GM19240 (cell line): ENCODE measurements at regions not wholly inside any gene's neighbourhood (a gene's known extent, or its start where the extent isn't known, plus 50 kb on each side); places are given as distances from the start of the nearest gene placed in this dataset.

Experiments
- DNase-seq: peaks from one replicate; pipeline ENCODE4 v3.0.0; 2011; ENCODE audit warnings: low spot score; ENCODE audit not compliant: insufficient read length

DNA sequence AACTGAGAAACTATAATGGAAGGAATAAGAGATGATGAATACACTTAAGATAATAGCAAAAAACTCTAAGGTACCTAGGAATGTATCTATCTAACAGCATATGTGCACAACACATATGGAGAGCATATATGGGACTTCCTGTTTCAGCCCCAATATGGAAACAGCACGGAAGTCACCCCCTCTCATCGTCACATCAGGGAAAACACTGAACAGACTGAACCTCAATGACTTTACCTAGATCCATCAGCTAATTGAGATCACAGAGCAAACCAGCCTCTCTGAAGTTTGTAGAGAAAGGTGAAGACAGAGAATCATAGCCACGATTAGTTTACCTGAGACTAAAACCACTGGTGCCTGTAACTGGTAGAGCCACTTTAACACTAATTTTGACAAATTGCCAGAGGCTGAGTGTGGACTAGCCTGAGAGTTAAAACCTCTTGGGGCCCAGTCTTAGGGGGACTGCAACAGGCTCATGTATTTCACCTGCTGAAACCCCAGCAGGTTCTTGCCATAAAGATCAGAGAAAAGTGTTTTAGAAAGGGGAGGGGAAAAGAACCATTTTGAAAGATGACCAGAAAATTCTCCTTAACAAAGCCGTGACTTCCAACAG is 722.6 kb downstream of the TBC1D22A start:
- DNase-seq: no peak

DNA sequence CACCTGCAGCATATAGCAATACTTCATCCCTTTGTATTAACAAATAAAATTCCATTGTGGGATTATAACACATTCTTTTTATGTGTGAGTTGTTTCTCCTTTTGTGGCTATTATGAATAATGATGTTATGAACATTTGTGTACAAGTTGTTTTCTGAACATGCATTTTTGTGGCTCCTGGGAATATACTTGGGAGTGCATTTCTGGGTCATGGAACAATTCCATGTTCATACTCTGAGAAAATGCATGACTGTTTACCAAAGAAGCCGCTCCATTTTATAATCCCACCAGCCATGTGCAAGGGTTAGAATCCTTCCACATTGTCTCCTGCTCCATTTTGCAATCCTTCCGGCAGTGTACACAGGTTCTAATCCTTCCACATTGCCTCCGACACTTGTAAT is 713.8 kb downstream of the TBC1D22A start:
- DNase-seq: no peak

DNA sequence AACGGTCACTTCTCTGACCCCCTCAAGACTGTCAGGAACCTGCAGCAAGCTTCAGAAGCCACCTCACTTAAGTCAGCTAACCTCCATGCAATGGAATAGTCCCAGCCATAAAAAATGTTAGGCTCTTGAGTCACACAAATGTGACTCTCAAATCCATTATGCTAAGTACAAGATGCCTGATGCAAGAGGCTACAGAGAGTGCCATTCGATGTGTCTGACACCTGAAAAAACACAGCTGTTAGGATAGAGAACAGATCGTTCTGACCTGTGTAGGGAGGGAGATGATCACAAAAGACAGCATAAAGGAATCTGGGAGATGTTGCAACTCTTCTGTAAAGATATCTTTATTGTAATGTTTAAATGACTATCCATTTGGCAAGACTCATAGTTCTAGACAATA is 712.4 kb downstream of the TBC1D22A start:
- no peak for DNase-seq

DNA sequence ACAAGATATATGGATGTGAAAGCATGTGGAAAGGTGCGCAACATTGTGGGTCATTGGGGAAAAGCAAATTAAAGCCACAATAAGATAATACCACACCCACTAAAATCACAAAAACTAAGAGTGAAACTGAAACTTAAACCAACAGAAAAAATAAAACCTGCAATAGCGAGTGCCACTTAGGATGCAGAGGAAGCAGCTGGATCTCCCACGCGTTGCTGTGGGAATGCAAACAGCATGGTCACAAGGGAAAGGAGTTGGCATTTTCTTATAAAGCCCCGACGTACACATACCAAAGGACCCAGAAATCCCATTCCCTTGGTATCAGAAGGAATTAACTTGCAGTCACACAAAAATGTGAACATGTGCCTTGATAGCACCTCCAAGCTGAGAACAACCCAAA is 712.0 kb downstream of the TBC1D22A start:
- no peak for DNase-seq

DNA sequence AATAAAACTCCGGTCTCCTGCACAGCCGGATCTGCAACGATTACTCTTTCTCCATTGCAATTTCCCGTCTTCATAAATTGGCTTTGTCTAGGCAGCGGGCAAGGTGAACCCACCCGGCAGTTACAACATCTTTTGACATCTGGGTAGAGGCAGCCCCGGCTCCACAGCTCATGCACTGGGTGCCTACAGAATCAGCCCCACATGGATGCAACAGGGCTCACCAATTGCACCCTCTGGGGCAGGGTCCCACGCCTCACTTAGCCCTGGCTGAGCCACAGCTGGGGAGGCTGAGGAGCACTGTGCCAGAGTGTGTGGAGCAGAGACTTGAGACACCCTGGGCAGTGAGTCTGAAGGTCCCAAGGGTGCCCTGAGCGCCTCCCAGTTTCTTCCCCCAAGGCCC is 710.2 kb downstream of the TBC1D22A start:
- no peak for DNase-seq

DNA sequence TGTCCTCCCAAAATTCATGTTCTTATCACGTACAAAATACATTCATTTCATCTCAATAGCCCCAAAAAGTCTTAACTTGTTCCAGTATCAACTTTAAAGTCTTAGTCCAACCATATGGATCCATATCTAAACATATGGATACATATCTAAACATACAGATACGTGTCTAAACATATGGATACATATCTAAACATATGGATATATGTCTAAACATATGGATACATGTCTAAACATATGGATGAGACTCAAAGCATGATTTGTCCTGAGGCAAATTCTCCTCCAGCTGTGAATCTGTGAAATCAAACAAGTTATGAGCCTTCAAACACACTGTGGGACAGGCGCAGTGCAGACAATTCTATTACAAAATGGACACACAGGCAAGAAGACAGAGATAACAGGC is 709.0 kb downstream of the TBC1D22A start:
- DNase-seq: no peak

DNA sequence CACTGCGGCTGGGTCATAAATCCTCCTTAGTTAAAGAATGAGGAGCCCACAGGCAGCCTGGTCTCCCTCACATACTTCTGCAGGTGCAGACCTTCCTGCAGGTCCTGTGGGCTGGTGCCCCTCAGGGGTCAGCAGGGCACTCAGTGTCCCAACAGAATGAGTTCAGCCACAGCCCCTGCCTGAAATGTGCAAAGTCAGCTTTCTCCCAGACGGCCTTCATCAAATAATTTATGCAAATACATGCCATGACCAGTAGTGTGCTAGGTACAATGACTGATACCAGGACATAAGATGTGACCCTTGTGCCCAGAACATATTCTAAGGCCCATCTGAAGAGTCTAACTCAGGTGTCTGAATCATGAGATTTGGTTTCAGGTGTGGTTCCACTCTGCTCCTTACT is 703.4 kb downstream of the TBC1D22A start:
- DNase-seq: no peak

DNA sequence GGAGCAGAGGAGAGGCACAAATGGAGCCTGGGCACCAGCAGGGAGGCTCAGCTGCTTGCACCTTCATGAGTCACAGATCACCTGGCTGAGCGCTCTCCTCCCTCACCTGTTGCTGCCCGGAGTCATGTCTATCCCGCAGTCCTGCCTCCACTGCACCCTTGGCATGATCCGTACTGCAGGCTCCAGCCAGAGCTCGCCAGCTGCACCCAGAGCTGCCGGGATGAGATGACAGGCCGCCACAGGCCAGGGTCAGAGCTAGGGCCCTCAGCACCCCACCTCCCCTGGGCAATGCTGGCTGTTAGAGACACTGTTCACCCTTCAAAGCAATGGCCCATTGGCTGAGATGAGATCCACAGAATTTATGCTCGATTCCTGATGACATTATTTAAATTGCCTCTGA is 702.8 kb downstream of the TBC1D22A start:
- DNase-seq: no peak

DNA sequence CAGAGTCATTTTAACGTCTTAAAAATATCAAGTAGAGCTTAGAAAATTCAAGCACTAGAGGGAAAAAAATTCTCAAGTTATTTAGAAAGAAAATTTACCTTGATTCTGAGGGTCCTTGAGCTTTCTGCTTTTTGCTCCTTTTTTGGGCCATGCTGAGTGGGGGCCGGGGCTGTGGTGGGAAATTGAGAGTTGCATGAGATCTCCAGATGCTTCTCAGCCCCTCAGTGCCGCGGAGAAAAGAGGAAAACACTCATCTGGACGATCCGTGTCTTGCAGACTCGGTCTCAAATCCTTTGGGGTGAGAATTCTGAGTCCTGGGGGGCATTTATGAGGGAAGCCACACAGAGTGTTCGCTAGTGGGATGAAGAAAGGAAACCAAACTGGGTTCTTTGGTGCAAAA is 700.8 kb downstream of the TBC1D22A start:
- DNase-seq: no peak

DNA sequence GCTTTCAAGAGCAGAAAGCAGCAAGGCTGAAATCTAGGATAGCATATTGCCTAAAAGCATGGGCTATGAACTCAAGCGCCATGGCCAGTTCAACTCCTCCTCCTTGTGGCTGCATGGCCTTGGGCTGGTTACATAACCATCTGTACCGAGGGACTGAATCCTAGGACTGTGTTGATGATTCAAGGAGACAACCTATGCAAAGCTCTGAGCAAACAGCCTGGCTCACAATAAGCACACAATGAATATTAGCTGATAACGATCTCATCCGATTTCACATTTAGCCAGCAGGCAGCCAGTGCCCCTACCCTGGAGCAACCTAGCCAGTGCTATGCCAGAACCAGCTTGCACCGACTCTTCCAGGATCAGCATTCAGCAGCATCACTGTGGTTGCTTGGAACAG is 698.4 kb downstream of the TBC1D22A start:
- DNase-seq: no peak

DNA sequence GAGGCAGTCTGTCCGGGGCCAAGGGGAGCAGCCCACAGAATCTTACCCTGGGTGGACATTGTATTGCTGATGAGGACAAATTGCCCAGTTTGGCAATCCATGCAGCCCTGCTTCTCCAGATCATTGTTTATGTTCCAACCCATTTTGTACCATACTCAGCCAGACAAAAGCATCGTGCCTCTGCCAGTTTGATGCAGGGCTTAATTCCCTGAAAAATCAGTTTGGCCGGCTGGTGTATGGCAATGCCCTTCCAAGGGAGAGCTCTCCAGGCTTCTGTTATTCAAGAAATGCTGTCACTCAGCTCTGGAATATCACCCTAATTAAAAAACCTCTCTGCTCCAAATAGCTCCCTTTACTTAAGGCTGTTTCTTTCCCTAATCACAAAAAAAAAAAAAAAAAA is 697.7 kb downstream of the TBC1D22A start:
- no peak for DNase-seq

DNA sequence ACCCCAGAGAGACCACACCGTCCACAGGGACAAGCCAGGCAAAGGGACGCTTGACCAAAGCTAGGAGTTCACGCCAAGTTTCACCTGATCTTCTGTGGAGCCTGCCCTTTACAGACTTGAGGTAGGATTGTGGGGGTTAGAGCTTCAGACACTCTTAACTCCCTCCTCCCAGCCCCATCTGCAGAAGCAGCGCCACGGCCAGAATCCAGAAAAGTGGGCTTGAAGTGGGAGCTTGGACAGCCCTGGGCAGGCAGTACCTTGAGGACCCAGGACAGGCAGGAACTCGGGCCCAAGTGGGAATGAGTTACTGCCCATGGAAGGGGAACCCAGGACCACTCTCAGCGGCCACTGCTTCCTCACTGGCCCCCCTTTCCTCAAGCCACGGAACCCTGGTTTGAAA is 695.9 kb downstream of the TBC1D22A start:
- DNase-seq: no peak

DNA sequence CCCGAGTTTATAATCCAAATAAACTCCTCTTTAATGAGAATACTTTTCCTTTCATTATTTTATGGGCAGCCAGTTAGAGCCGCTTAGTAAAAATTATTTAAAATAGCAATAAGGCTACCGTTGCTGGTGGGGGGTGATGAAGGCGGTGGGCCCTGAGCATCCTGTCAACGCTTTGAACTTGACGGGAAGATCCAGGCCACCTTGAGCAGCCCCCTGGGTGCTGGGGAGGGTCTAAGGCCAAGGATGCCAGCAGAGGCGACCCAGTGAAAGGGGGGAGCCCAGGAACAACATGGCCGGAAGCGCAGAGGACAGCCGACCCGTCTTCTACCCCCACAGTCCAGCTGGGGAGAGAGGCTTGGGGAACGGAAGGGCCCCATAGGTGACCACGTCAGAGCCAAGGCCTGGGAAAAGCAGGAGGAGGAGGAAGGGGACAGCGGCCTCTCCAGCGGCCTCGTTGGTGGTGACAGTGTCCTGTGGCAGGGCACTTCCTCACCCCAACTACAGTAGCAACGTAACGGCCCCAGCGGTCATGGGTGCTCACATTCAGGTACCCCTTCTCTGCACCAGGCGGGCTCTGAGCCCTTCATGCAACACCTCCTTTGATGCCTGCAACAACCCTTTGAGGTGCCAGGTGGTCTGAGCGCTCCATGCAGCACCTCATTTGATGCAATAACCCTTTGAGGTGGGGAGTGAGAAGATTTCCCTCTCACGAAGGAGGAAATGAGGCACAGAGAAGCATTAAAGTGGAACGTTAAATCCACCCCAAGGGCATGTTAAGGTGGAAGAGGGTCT is 695.3 kb downstream of the TBC1D22A start:
- no peak for DNase-seq

DNA sequence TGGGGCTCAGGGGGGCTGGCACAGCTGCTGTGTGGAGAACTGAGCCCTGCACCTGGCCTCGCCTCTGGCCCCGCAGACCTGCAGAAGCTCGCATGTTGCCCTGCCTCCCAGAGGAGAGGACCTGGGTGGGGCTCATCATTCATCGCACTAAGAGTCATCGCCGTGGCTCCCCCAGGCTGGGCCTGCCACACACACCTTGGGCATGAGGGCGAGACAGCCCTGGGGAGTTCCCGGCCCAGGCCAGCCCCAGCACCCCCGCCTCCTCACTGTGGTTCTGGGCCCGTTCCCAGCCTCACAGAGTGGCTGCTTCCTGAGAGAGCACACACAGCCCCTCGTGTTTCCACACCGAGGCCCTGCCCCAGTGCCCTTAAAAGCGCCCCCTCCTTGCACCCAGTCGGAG is 694.6 kb downstream of the TBC1D22A start:
- DNase-seq: no peak

DNA sequence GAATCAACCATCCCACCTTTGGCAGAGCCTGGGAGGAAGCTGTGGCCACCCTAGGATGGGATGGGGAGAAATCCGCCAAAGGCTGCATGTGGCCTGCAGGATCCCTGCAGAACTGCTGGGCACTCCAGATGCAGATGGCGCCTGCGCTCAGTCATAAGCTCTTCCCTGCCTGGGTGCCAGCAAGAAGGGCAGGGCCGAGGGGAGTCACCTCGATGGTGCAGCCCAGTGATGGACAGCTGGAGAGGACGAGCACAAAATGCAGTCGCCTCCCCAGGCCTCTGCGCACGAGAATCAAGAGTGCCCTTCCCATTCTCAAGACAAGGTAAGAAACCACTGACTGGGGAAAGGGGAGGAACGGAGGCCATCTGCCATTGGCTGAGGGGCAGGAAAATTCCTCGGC is 693.6 kb downstream of the TBC1D22A start:
- DNase-seq: no peak

DNA sequence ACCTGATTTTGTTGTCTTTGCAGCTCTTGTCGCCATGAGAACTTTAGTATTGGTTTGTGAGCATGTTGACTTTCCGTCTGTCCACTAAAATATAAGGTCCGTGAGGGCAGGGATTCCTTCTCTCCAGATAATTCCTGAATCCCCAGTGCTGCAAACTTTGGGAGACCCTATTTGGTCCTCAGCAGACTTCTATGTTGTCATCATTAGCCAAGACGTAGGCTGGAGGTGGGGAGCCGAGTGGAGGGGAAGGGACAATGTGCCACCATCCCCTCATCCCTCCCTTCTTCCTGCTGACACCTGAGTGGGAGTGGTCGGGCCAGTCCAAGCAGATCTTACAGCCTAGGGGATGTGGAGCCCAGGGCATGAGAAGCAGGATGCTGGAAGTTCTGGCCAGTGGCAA is 690.6 kb downstream of the TBC1D22A start:
- DNase-seq: no peak

DNA sequence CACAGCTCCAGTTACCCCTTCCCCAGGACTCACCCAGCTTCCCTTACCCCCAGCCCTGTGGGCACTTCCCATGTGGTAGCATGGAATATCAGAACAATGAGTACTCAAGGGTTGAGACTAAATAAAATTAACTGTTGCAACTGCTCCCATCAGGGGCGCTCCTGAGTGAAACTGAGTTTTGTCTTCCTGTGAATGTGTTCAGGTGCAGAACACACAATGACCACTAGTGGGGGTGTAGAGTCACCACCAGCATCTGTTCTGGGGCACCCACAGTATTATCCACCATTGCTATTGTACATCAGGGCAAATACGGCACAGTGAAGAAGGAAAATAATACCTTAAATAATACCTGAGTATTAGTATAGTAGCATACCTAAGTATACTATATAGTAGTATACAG is 689.7 kb downstream of the TBC1D22A start:
- DNase-seq: no peak

DNA sequence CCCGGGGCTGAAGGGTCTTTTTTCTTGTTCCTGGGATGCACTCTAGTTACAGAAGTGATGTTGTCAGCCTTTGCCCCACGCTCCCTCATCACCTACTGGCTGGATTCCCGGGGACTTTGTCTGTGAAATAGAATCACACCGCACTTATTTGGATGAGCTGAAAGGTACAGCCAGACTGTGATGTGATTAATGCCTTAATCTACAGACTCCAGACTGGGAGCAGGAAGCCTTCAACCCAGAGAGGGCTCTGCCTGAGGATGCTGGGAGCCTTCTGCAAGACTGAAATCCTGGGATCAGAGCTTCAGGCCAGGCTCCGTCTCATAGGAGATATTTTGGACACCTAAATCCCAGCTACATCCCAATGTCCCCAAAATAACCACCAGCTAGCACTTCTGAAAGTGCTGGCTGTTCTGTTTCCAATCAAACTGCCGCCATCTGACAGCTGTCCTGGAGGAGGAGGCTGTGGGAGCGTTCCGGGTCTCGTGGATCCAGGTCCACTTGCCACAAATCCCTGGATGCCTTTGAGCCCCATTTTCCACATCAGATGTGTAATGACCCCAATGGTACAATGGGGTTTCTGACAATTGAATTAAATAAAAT is 688.5 kb downstream of the TBC1D22A start:
- no peak for DNase-seq

DNA sequence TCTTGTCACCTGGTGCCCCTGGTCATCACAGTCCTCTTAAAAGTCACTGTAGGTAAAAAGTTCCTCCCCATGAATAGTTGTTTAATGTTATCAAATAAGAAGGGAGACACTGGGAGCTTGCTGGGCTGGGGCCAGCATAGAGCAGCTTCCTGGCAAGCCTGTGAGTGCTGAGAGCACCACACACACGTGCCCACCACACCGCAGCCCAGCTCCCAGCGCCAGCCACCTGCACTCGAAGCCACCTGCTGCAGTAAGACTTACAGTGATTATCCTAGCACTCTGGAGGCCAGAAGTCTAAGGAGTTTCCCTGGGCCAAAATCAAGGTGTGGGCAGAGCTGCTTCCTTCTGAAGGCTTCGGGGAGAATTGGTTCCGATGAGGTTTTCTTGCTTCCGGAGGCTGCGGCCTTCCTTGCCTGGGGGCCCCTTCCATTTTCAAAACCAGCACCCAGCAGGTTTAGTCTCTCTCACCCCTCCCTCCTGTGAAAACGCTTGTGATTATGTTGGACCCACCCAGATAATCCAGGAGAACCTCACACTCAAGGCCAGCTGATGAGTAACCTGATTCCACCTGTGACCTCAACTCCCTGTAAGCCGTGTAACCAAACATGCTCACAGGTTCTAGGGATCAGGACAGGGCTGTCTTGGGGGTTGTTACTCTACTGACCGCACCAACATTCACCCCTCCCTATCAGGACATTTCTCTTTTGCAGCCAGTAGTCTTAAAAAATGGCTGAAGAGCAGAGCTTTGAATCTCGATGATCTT is 687.2 kb downstream of the TBC1D22A start:
- no peak for DNase-seq

DNA sequence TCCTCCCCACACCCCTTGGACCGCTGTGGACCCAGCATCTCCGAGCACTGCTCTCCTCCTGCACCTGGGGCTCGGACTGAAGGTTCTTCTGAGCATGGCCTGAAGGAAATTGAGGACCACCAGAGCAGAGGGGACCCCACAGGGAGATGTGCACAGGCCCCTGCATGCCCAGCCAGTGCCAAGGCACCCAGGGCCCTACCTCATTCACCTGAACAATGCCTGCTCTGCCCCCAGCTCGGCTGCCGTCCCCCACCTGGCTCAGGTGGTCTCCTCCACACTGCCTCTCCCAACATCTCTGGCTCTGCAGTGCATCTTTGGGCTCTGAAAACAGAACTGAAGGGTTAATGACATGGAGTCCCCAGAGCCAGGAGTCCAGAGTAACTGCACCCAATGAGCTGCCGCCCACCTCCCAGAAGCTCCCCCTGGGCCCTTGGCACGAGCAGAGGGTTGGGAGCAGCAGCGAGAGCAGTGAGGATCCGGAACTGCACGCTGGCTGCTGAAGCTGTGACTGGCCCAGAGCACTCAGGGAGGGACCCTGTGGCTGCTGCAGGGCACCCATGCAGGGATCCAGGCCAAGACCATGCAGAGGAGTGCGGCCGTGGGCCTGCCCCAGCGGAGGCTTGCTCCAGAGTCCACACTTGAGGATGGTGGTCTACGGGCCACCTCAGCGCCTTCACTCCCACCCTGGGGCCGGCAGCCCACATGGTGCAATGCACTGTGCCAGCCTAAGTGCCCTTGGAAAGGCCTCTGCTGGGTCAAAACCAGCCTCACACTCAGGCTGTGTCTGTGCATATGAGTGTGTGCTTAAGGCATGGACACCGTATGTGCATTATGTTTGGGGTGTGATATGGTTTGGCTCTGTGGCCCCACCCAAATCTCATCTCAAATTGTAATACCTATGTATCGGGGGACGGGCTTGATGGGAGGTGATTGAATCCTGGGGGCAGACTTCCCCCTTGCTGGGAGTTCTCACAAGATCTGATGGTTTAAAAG is 686.1 kb downstream of the TBC1D22A start:
- no peak for DNase-seq
